Astrocyte of the spinal cord (primary cell): ENCODE measurements at regions not wholly inside any gene's neighbourhood (a gene's known extent, or its start where the extent isn't known, plus 50 kb on each side); places are given as distances from the start of the nearest gene placed in this dataset.

Source experiments
- DNase-seq: peaks from one replicate; pipeline ENCODE4 v3.0.0; 2011; ENCODE audit warnings: low read depth, low spot score
- H3K4me3 ChIP-seq: 2 replicates; pipeline ENCODE4 v1.5.1; 2011; ENCODE audit warnings: low read depth, mild to moderate bottlenecking, low read length, moderate library complexity
- CTCF ChIP-seq: IDR thresholded peaks from 2 replicates; pipeline ENCODE4 v1.5.1; 2012; ENCODE audit warnings: low read depth, mild to moderate bottlenecking, low read length, inconsistent platforms
- in situ Hi-C: cut with HindIII; loops from 2 replicates; pipeline ENCODE4 v1.10.0; 2017; ENCODE audit warnings: low sequenced_read_pairs

- DNase-seq, result peak; percentile 96
- in situ Hi-C loops, result no loop called here
- no peak for TF ChIP-seq CTCF
- H3K4me3 ChIP-seq, result no peak overlapping the region
Observed at GRCh38 chr10:21399392-21400035, 126.0 kb downstream of the SKIDA1 start.

- peak; percentile 61 for DNase-seq
- H3K4me3 ChIP-seq, result no peak overlapping the region
- TF ChIP-seq CTCF, result no peak
- in situ Hi-C loops, result no loop called here
Observed at GRCh38 chr10:21398563-21399231, 126.8 kb downstream of the SKIDA1 start.

- DNase-seq, result no peak
- no peak overlapping the region for H3K4me3 ChIP-seq
- in situ Hi-C loops, result no loop called here
- no peak for TF ChIP-seq CTCF
Observed at GRCh38 chr10:21396889-21397288, 128.6 kb downstream of the SKIDA1 start.

GRCh38 chr10:21393931-21394330, 131.6 kb downstream of the SKIDA1 start:
- no peak for DNase-seq
- no peak overlapping the region for H3K4me3 ChIP-seq
- in situ Hi-C loops, result no loop called here
- no peak for TF ChIP-seq CTCF

GRCh38 chr10:21388589-21388988, 136.9 kb downstream of the SKIDA1 start:
- no peak for DNase-seq
- no peak overlapping the region for H3K4me3 ChIP-seq
- in situ Hi-C loops, result no loop called here
- TF ChIP-seq CTCF, result no peak

GRCh38 chr10:21387868-21388267, 137.6 kb downstream of the SKIDA1 start:
- in situ Hi-C loops, result no loop called here
- no peak for DNase-seq
- H3K4me3 ChIP-seq, result no peak overlapping the region
- TF ChIP-seq CTCF, result no peak
